ENCODE measurements at regions not wholly inside any gene's neighbourhood (a gene's known extent, or its start where the extent isn't known, plus 50 kb on each side); places are given as distances from the start of the nearest gene placed in this dataset.
"Not testable (repeated sequence)": the region's sequence is repeated elsewhere in the genome, so short reads cannot be mapped to it uniquely, and the experiment has no call there.

DNA sequence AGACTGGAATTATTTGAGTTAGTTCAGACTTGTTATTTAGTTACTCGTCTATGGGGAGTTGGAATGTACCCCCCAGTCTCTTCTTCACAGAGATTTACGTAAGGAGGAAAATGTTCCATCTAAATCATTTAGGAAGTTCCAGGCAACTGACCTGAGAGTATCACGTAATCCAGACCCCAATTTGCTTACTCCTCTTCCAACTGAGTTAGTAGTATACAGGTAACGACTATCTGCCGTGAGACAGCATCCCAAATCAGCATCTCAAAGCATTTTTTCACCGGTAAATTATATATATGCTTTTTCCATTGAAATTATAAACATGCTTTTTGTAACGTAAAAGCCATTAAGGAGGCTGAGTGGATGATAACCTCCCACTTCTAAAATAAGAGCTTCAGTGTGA, 214.3 kb upstream of the WSB1 start:
- in situ Hi-C loops (cut with MboI; ENCODE audit: low sequenced_read_pairs) = no loop called here
- no peaks in the 10 kb centered on the region for H3K36me3 ChIP-seq (replicated peaks)
- H3K4me1 ChIP-seq = no peaks in the 10 kb centered on the region
- H3K9me3 ChIP-seq = no peaks in the 10 kb centered on the region
- H3K27me3 ChIP-seq (ENCODE audit: low read depth) = no peaks in the 10 kb centered on the region
- H3K4me3 ChIP-seq = no peak overlapping the region
- DNase-seq (ENCODE audit: low spot score in 2 of 2) = no peak

DNA sequence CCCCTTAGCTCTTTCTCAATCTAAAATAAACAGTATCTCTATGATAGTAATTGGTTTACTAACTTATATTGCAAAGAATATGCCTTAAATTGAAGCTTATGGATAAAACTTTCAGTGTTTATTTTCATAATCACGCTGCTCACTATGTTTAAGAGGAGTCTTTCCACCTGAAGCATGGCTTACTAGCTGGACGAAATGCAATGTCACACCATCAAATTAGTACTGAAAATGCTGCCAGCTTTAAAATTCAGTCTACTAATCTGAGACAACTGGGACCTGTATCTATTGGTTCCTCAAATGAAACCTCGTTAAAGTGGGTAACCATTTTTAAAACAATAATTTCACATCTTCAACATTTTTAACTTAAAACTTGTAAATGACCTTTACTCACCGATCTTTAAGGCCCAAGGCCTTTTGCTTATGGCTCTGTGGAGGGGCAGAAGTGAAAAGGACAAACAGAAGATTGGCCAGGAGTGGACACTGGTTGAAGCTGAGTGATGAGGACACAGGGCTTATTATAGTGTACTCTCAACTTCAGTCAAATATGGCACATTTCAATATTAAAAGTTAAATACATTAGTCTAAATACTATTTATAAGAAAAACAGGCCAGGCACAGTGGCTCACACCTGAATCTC, 212.8 kb upstream of the WSB1 start:
- Histone ChIP-seq H3K4me1 (no peaks in the 10 kb centered on the region), H3K4me3 (no peak overlapping the region), H3K9me3 (no peaks in the 10 kb centered on the region), H3K36me3 (replicated peaks) (no peaks in the 10 kb centered on the region), H3K27me3 (ENCODE audit: low read depth) (no peaks in the 10 kb centered on the region)
- no peak for DNase-seq (ENCODE audit: low spot score in 2 of 2)
- in situ Hi-C loops (cut with MboI; ENCODE audit: low sequenced_read_pairs) = no loop called here

DNA sequence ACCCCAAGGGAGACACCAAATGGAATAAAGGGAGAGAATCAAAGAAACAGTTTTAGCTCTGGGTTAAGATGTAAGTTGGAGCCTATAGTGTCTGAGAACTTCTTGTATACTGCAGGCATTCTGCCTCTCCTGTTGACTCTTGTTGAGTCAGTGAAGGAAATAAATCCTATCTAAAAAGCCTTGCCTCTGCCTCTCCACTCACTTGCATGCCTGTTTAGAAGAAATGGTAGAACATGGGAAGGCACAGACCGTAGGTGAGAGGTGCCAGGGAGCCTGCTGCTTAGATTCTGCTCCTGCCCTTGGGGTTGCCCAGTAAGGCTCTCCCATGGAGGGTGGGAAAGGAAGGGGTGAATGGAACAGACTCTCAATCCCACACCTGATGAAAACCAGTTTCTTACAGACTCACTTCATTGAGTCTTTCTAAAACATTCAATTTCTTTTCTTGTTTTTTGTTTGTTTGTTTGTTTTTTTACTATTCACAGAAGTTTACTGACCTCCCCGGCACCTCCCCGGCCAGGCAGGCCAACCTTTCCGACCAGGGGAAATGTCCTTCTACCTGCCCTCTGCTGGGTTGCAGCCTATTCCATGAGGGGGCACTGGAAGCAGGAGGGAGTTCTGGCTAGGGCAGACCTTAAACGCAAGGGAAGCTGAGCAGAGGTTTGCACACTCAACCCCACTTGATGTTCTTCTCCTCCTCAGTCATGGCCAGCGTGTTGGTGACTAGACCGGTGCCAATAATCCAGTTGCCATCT, 211.7 kb upstream of the WSB1 start:
- Histone ChIP-seq H3K9me3 (no peaks in the 10 kb centered on the region), H3K27me3 (ENCODE audit: low read depth) (no peaks in the 10 kb centered on the region), H3K36me3 (replicated peaks) (no peaks in the 10 kb centered on the region), H3K4me3 (no peak overlapping the region), H3K4me1 (no peaks in the 10 kb centered on the region)
- in situ Hi-C loops (cut with MboI; ENCODE audit: low sequenced_read_pairs) = no loop called here
- no peak for DNase-seq (ENCODE audit: low spot score in 2 of 2)

DNA sequence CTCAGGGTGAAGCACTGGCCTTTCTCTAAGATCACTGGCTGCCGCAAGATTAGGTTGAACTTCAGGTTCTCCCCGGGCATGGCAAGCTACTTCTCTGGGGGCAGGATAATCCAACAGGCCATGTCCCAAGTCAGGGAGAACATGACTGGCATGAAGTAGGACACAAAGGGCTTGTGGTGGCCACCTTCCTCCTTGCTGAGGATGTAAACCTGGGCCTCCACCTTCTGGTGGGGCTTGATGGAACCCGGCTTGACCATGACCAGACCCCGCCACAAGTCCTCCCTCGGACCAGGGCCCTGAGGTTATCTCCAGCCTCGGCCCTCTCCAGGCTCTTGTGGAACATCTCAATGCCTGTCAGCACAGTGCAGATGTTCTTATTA, 211.1 kb upstream of the WSB1 start:
- Histone ChIP-seq H3K36me3 (replicated peaks) (no peaks in the 10 kb centered on the region), H3K4me1 (no peaks in the 10 kb centered on the region), H3K4me3 (no peak overlapping the region), H3K9me3 (no peaks in the 10 kb centered on the region), H3K27me3 (ENCODE audit: low read depth) (no peaks in the 10 kb centered on the region)
- no peak for DNase-seq (ENCODE audit: low spot score in 2 of 2)
- in situ Hi-C loops (cut with MboI; ENCODE audit: low sequenced_read_pairs) = no loop called here

DNA sequence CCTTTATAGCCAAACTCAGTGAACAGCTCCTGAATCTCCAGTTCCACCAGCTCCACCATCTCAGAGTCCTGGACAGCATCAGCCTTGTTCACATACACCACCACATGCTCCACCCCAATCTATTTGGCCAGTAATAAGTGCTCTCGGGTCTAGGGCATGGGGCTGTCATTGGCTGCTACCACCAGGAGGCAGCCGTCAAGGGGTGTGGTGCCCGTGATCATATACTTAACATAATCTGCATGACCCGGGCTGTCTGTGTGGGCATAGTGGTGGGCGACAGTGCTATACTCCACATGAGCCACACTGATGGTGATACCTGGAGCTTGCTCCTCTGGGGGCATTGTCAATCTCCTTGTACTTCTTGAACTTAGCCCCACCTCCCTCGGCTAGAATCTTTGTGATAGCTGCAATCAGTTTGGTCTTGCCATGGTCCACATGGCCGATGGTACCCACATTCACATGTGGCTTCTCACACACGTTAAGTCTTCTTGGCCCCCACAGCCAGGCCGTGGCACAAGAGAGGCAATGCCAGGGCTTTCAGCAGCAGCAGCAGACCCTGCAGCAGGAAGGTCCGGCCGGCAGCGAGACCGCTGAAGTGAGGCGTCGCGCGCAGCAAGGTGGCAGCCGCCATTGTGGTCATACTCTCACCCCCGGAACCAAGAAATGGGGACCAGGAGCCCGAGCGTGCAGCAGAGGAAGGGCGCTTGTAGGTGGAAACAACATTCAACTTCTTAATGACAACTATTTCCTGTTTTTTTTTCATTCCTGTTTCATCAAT, 210.3 kb upstream of the WSB1 start:
- in situ Hi-C loops (cut with MboI; ENCODE audit: low sequenced_read_pairs) = no loop called here
- Histone ChIP-seq H3K36me3 (replicated peaks) (no peaks in the 10 kb centered on the region), H3K27me3 (ENCODE audit: low read depth) (no peaks in the 10 kb centered on the region), H3K4me3 (no peak overlapping the region), H3K9me3 (no peaks in the 10 kb centered on the region), H3K4me1 (no peaks in the 10 kb centered on the region)
- DNase-seq (ENCODE audit: low spot score in 2 of 2) = no peak

DNA sequence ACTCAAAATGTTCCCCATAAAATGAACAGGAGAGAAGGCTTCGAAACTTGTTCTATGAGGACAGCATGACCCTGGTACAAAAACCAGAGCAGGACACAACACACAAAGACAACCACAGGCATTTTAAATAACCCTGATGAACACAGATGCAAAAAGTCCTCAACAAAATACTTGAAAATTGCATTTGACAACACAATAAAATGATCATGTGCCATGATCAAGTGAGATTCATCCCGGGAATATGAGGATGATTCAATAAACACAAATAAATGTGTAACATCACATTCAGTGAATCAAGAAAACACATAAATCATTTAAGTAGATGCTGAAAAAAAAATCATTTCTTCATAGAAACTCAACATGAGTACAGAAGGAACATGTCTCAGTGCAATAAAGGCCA, 208.4 kb upstream of the WSB1 start:
- in situ Hi-C loops (cut with MboI; ENCODE audit: low sequenced_read_pairs) = no loop called here
- H3K27me3 ChIP-seq (ENCODE audit: low read depth) = no peaks in the 10 kb centered on the region
- DNase-seq (ENCODE audit: low spot score in 2 of 2) = no peak
- H3K9me3 ChIP-seq = no peaks in the 10 kb centered on the region
- no peaks in the 10 kb centered on the region for H3K36me3 ChIP-seq (replicated peaks)
- no peaks in the 10 kb centered on the region for H3K4me1 ChIP-seq
- no peak overlapping the region for H3K4me3 ChIP-seq

DNA sequence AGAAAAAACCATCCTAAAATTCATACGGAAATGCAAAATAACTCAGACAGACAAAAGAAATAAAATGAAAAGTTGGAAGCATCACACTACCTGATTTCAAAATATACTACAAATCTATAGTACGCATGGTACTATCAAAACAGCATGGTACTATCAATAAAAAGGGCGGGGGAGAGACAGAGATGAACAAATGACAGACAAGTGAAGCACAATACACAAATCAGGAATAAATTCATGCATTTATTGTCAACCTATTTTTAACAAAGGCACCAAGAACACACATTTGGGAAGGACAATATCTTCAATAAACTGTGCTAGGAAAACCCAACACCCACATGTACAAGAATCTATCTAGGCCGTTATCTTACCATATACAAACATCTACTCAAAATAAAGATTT, 207.4 kb upstream of the WSB1 start:
- Histone ChIP-seq H3K27me3 (ENCODE audit: low read depth) (no peaks in the 10 kb centered on the region), H3K9me3 (no peaks in the 10 kb centered on the region), H3K4me1 (no peaks in the 10 kb centered on the region), H3K4me3 (no peak overlapping the region), H3K36me3 (replicated peaks) (no peaks in the 10 kb centered on the region)
- in situ Hi-C loops (cut with MboI; ENCODE audit: low sequenced_read_pairs) = no loop called here
- no peak for DNase-seq (ENCODE audit: low spot score in 2 of 2)

DNA sequence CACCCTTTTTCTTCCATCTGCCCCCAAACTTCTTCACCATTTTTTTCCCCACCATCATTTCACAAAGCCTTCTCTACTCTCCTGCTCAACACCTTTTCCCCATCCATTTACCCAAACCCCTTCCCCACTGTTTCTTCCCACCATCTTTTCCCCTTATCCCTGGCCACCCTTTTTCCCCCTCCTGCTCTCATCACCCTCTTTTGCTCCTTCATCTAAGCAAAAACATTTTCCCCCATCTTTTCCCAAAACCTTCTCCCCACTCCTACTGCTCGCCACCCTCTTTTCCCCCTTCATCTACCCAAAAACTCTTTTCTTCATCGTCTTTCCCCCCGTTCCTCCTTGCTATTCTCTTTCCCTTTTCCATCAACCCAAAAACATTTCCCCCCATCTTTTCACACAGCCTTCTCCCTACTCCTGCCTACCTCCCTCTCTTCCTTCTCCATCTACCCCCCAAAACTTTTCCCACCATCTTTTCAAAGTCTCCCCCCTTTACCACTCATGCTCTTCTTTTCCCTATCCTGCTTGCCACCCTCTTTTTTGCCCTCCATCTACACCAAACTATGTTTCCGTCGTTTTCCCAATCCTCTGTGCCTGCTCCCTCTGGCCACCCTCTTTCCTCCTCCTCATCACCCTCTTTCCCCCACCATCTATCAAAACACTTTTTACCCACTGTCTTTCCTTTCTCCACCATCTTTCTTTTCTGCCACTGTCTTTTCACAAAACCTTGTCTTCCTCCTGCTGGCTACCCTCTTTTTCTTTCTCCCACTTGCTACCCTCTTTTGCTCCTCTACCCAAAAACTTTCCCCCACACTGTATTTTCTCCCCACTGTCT, 205.8 kb upstream of the WSB1 start:
- no peak for DNase-seq (ENCODE audit: low spot score in 2 of 2)
- Histone ChIP-seq H3K4me3 (no peak overlapping the region), H3K4me1 (no peaks in the 10 kb centered on the region), H3K9me3 (no peaks in the 10 kb centered on the region), H3K27me3 (ENCODE audit: low read depth) (no peaks in the 10 kb centered on the region), H3K36me3 (replicated peaks) (no peaks in the 10 kb centered on the region)
- in situ Hi-C loops (cut with MboI; ENCODE audit: low sequenced_read_pairs) = no loop called here

DNA sequence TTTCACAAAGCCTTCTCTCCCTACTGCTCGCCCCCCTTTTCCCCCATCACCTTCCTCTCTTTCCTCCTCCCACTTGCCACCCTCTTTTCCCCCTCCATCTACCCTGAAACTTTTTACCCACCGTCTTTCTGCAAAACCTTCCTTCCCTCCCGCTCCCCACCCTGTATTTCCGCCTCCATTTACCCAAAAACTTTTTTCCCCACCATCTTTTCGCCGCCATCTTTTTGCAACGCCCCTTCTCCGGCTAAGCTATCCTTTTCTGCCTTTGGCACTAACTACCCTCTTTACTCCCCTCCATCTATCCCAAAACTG, 205.2 kb upstream of the WSB1 start:
- H3K4me1 ChIP-seq = no peaks in the 10 kb centered on the region
- no peaks in the 10 kb centered on the region for H3K27me3 ChIP-seq (ENCODE audit: low read depth)
- no peaks in the 10 kb centered on the region for H3K9me3 ChIP-seq
- H3K36me3 ChIP-seq (replicated peaks) = no peaks in the 10 kb centered on the region
- H3K4me3 ChIP-seq = no peak overlapping the region
- no peak for DNase-seq (ENCODE audit: low spot score in 2 of 2)
- in situ Hi-C loops (cut with MboI; ENCODE audit: low sequenced_read_pairs) = no loop called here

DNA sequence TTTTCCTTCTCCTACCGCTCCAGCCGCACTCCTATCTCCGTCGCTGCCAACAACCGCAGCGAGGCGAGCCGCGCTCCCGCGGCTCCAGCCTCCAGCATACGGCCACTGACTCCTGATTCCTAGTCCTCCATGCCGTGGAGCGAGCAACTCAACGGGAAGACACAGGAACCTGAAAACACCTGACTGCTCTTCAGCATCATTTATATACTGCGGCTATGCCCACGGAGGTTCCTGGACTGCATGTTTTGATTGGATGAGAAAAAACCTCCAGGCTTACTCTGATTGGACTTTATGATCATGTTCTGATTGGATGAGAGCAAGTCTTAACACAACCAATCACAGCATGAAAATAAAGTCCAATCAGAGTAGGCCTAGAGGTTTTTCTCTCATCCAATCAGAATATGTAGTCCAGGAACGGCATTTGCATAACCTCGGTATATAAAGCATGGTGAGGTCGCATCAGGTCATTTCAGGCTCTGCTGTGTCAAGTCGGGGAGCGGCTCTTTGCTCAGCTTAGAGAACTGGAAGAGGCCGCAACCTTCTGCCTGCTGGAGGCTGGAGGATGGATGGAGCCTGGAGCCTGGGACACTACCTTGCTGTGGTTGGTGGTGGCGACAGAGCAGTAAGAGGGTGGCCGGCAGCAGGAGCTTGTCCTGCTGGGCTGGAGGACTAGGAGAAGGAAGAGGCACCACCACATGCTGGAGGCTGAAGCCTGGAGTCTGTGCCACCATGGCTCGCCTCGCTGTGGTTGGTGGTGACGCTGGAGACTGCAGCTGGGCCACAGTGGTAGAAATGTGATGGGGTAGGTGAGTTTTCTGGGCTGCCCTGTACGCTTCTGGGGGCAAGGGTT, 204.6 kb upstream of the WSB1 start:
- DNase-seq (ENCODE audit: low spot score in 2 of 2); H3K27me3 ChIP-seq (ENCODE audit: low read depth); H3K36me3 ChIP-seq (replicated peaks); H3K9me3 ChIP-seq; H3K4me3 ChIP-seq; H3K4me1 ChIP-seq; in situ Hi-C loops (cut with MboI; ENCODE audit: low sequenced_read_pairs): not testable (repeated sequence)

DNA sequence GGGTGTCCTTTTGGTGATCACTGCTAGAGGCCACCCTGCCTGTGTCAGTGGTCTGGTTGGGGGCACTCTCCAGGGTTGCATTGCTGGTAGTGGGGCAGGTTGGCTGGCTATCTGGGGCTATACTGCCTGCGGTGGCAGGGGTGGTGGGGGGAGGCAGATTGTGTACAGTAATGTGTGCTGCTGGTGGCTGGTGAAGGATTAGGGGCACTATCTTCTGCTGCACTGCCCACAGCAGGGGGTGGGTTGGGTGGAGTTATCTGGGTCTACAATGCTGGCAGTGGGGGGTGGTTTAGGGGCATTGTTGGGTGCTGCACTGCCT, 204.0 kb upstream of the WSB1 start:
- Histone ChIP-seq H3K36me3 (replicated peaks) (no peaks in the 10 kb centered on the region), H3K4me3 (no peak overlapping the region), H3K27me3 (ENCODE audit: low read depth) (no peaks in the 10 kb centered on the region), H3K4me1 (no peaks in the 10 kb centered on the region), H3K9me3 (no peaks in the 10 kb centered on the region)
- in situ Hi-C loops (cut with MboI; ENCODE audit: low sequenced_read_pairs) = no loop called here
- DNase-seq (ENCODE audit: low spot score in 2 of 2) = no peak

DNA sequence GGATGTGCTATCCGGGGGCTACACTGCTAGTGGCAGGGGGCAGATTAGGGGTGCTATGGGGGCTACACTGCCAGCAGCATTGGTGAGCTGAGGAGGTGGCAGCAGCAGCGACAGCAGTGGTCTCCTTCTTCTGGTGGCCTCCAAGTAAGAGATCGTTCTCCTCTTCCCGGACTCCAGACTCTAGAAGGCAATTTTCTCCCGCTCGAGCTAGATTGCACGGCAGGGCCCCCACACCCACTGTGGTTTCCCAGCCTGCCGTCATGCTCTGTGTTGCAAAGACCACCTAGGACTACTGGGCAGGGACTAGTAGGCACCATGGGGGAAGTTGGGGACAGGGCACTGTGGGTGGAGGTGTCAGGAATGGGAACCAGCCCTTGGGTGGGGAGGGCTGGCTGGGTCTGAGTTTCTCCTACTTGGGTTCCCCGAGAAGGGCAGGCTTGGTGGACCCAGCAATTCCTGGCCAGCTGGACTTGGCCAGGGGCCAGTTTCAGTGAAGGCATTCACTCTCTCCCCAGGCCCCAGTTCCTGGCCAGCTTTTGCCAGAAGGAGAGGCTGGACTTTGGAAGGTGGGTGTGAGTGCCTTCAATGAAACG, 203.4 kb upstream of the WSB1 start:
- H3K27me3 ChIP-seq (ENCODE audit: low read depth); H3K9me3 ChIP-seq; H3K4me3 ChIP-seq; in situ Hi-C loops (cut with MboI; ENCODE audit: low sequenced_read_pairs); H3K36me3 ChIP-seq (replicated peaks); H3K4me1 ChIP-seq; DNase-seq (ENCODE audit: low spot score in 2 of 2): not testable (repeated sequence)

DNA sequence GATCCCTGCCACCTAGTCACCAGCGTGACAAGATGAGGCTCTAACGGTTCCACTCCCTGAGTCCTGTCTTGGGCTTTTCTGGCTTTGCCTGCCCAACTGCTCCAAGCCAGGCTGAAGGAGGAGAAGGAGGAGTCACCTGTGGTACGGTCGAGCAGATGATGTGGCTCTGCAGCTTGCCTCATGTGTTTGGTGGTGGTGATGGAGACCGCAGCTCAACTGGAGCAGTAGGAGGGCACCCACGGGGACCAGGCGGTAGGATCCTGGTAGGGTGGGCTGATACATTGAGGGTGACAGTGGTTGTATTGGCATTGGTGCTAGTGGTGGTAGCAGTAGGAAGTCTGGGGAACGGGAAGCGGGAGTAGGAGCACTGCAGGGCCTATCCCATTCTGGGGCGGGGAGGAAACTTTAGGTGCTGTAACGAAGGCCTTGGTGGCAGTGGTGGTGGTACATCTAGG, 202.8 kb upstream of the WSB1 start:
- H3K4me3 ChIP-seq = no peak overlapping the region
- H3K27me3 ChIP-seq (ENCODE audit: low read depth) = no peaks in the 10 kb centered on the region
- H3K9me3 ChIP-seq = no peaks in the 10 kb centered on the region
- no peaks in the 10 kb centered on the region for H3K36me3 ChIP-seq (replicated peaks)
- H3K4me1 ChIP-seq = no peaks in the 10 kb centered on the region
- no peak for DNase-seq (ENCODE audit: low spot score in 2 of 2)
- in situ Hi-C loops (cut with MboI; ENCODE audit: low sequenced_read_pairs) = no loop called here

All from HAP-1 (cell line).